K562 (cell line): ENCODE measurements at regions not wholly inside any gene's neighbourhood (a gene's known extent, or its start where the extent isn't known, plus 50 kb on each side); places are given as distances from the start of the nearest gene placed in this dataset.
"Not testable (repeated sequence)": the region's sequence is repeated elsewhere in the genome, so short reads cannot be mapped to it uniquely, and the experiment has no call there.

Source experiments
- ATAC-seq: fragments of 200-7000 bp; cut with Tn5 transposase; 3 replicates; pipeline ENCODE4 v1.9.1; 2020; ENCODE audit warnings: moderate library complexity
- BruUV-seq: library from RNA; stranded (reverse); fragments of 400-500 nt; replicated peaks from 2 replicates; lab custom pipeline; 2021; lab: Mats Ljungman, UMichigan
- CTCF ChIA-PET: fragments of 300-600 bp; formaldehyde crosslinking; extraction: SDS; loops from one replicate; lab custom pipeline; 2021; ENCODE audit warnings: low intra/inter-chr PET ratio; lab: Yijun Ruan, JAX
- POLR2A ChIA-PET: fragments of 300-600, 350-650 bp; sonication (Branson Sonifier 250); formaldehyde crosslinking; extraction: SDS; loops from one replicate; lab custom pipeline; 2021; ENCODE audit warnings: antibody characterized with exemption, inconsistent platforms; lab: Yijun Ruan, JAX
- DNase-seq, 4 experiments: peaks; one replicate each; pipeline versions ENCODE4 v3.0.0 to v3.0.0-alpha.2; 2011 to 2018; ENCODE audit warnings: low spot score in 3 of 4, mixed read lengths in 3 of 4; ENCODE audit errors: extremely low read depth in 1 of 4
- FAIRE-seq: peaks from 2 replicates; lab custom pipeline; 2011; peaks lifted over from hg19 to GRCh38; lab: Jason Lieb, UNC
- H2AFZ ChIP-seq: 2 replicates; pipeline ENCODE4 v1.6.0; 2011; ENCODE audit warnings: low read depth, low read length, control low read depth, inconsistent platforms
- H3K27ac ChIP-seq: fragments of 200-600 bp; 3 replicates; pipeline ENCODE4 v1.8.0; 2011; ENCODE audit warnings: low read depth, mild to moderate bottlenecking, control low read depth, inconsistent platforms, low read length, moderate library complexity, mixed read lengths; ENCODE audit errors: extremely low read depth
- H3K27me3 ChIP-seq, 2 experiments: fragments of 300-600 bp in 1 of 2; 2 replicates in 1 of 2; 3 replicates in 1 of 2; pipeline versions ENCODE4 v1.6.0 to v1.8.0; 2011; ENCODE audit warnings: inconsistent platforms in 2 of 2, low read length in 2 of 2, mild to moderate bottlenecking in 1 of 2, mixed read lengths in 1 of 2, moderate library complexity in 1 of 2; ENCODE audit not compliant: control insufficient read depth in 2 of 2, insufficient read depth in 2 of 2
- H3K36me3 ChIP-seq: fragments of 300-600 bp; 3 replicates; pipeline ENCODE4 v1.8.0; 2011; ENCODE audit warnings: mild to moderate bottlenecking, low read length, inconsistent platforms; ENCODE audit not compliant: control insufficient read depth, insufficient read depth
- H3K4me1 ChIP-seq, 2 experiments: fragments of 200-600 bp in 1 of 2; replicated peaks in 1 of 2; 2 replicates in 1 of 2; 3 replicates in 1 of 2; pipeline versions ENCODE4 v1.5.1 to v1.8.0; 2011; ENCODE audit warnings: inconsistent platforms in 2 of 2, low read length in 2 of 2, mild to moderate bottlenecking in 1 of 2, mixed read lengths in 1 of 2, moderate library complexity in 1 of 2; ENCODE audit not compliant: control insufficient read depth in 2 of 2, insufficient read depth in 2 of 2
- H3K4me2 ChIP-seq: 2 replicates; pipeline ENCODE4 v1.6.1; 2011; ENCODE audit warnings: low read length, control low read depth, inconsistent platforms, mixed read lengths; ENCODE audit not compliant: insufficient read depth
- H3K4me3 ChIP-seq: fragments of 200-600 bp; sonication (generic), shearing (Covaris generic); 2 replicates; pipeline ENCODE4 v1.5.1; 2016; ENCODE audit warnings: control low read depth, inconsistent platforms
- H3K79me2 ChIP-seq: fragments of 200-600 bp; 3 replicates; pipeline ENCODE4 v1.8.0; 2011; ENCODE audit warnings: low read length, inconsistent platforms; ENCODE audit not compliant: control insufficient read depth, insufficient read depth
- H3K9ac ChIP-seq, 2 experiments: 2 replicates each; pipeline versions ENCODE4 v1.6.0 to v1.6.1; 2011; ENCODE audit warnings: low read depth in 2 of 2, low read length in 2 of 2, control low read depth in 1 of 2, inconsistent platforms in 1 of 2, mild to moderate bottlenecking in 1 of 2, mixed read lengths in 1 of 2; ENCODE audit not compliant: insufficient read depth in 1 of 2
- H3K9me1 ChIP-seq: one replicate; pipeline ENCODE4 v1.6.0; 2011; ENCODE audit warnings: inconsistent platforms, mild to moderate bottlenecking, low read length, moderate library complexity; ENCODE audit not compliant: control insufficient read depth, insufficient read depth
- H3K9me3 ChIP-seq: replicated peaks from 2 replicates; pipeline ENCODE4 v1.5.1; 2011; ENCODE audit warnings: low read depth, low read length, inconsistent platforms; ENCODE audit not compliant: control insufficient read depth, insufficient read depth
- H4K20me1 ChIP-seq: replicated peaks from 2 replicates; pipeline ENCODE4 v1.6.1; 2011; ENCODE audit warnings: low read length, inconsistent platforms, mixed read lengths; ENCODE audit not compliant: control insufficient read depth, insufficient read depth
- WGBS: fragments of 100-300 bp; shearing (Covaris generic); methylation state at CpG from one replicate; pipeline ENCODE4 v1.1.6; 2016; ENCODE audit warnings: low coverage, mixed read lengths; ENCODE audit not compliant: insufficient coverage; ENCODE audit errors: missing lambda C conversion rate; 5-methylcytosine and 5-hydroxymethylcytosine counted together
- in situ Hi-C: fragments of 300-500 bp; cut with MboI; formaldehyde crosslinking; loops from 4 replicates; pipeline ENCODE4 v1.15.0; 2018; ENCODE audit warnings: inconsistent platforms, mixed read lengths
- intact Hi-C: fragments of 100-400 bp; cut with micrococcal nuclease; formaldehyde crosslinking; loops from 2 replicates; pipeline ENCODE4 v1.14.2; 2022

DNA sequence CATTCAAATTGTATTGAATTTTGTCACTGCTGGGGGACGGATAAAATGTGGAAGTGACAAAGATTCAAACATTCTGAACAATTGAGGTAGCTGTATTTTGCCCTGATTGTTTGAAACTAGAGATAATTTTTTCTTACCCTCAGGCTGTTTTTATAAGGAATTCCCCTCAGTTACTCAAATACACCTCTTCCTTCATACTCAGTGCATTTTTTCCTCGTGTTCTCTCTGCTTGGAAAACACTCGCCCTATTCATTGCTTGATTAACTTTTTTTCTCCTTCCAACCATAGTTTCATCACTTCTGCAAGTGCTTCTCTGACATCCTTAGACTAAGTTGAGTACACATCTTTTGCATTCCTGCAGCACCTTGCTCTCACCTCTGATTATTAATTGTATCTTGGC is 454.5 kb upstream of the FAM174A start:
- POLR2A ChIA-PET, H3K9me1 ChIP-seq, H3K4me1 ChIP-seq, ATAC-seq, DNase-seq, H3K27me3 ChIP-seq, H2AFZ ChIP-seq, H3K9me3 ChIP-seq, H3K36me3 ChIP-seq, BruUV-seq, CTCF ChIA-PET, H3K27ac ChIP-seq, H3K4me3 ChIP-seq, FAIRE-seq, H3K4me2 ChIP-seq, H3K9ac ChIP-seq, H3K79me2 ChIP-seq, in situ Hi-C loops, intact Hi-C loops, H4K20me1 ChIP-seq: not testable (repeated sequence)
- WGBS, result 10% methylated on average over 2 of the region's 3 CpGs

DNA sequence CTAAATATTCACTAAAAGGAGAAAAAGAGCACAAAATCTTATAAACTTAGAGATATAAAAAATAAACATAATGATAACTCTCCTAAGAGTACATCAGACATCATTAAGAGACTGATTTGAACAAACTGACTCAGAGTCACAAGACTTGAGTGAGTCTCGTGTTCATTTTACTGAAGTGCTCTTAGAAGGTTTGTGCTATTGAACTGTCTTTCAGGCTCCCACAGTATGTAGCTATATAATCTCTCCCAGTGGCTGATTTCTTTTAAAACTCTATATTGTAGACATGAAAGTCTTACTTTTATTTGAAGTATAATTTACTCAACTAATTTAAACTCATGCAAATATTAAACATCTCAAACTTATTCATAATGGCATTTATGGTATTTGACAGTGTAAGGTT is 456.0 kb upstream of the FAM174A start:
- FAIRE-seq, BruUV-seq, H4K20me1 ChIP-seq: not testable (repeated sequence)

DNA sequence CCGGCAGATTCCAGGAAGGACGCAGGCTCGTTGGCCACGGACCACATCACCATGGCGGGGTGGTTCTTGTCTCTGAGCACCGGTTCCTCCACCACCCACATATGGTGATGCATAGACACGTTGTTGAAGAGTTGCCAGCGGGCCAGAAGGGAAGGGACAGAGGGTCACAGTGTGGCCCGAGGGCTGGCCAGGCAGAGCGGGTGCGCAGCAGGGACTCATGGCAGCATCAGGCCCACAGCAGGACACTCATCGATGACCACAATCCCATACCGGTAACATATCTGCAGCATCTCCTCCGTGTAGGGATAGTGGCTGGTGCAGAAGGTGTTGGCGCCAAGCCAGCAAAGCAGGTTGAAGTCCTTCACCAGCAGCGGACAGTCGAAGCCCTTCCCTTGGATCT is 469.2 kb upstream of the FAM174A start:
- H3K9me1 ChIP-seq, H3K4me2 ChIP-seq, H3K9ac ChIP-seq, H3K9me3 ChIP-seq, DNase-seq, H3K4me1 ChIP-seq, ATAC-seq, H3K4me3 ChIP-seq, FAIRE-seq, CTCF ChIA-PET, H4K20me1 ChIP-seq, POLR2A ChIA-PET, H3K36me3 ChIP-seq, H3K79me2 ChIP-seq, BruUV-seq, intact Hi-C loops, H2AFZ ChIP-seq, H3K27me3 ChIP-seq, H3K27ac ChIP-seq: not testable (repeated sequence)
- in situ Hi-C loops, result loop anchor here (5.0 to 10.0 kb wide), 2 partner anchors 311 to 531 kb away; no protein-coding TSS in a partner anchor
- 8% methylated on average over 3 of the region's 17 CpGs for WGBS

More for the DNA sequence above, 456.0 kb upstream of the FAM174A start:
- WGBS, result 0% methylated on average over 1 of the region's 1 CpG
- H2AFZ ChIP-seq, in situ Hi-C loops, H3K4me2 ChIP-seq, H3K9me3 ChIP-seq, DNase-seq, H3K4me3 ChIP-seq, ATAC-seq, H3K27ac ChIP-seq, CTCF ChIA-PET, POLR2A ChIA-PET, H3K36me3 ChIP-seq, H3K9ac ChIP-seq, H3K4me1 ChIP-seq, intact Hi-C loops, H3K27me3 ChIP-seq, H3K79me2 ChIP-seq, H3K9me1 ChIP-seq: not testable (repeated sequence)
